ENCODE measurements at regions not wholly inside any gene's neighbourhood (a gene's known extent, or its start where the extent isn't known, plus 50 kb on each side); places are given as distances from the start of the nearest gene placed in this dataset.

- Histone ChIP-seq H3K27ac (ENCODE audit: insufficient read length, low read depth, low read length) (no peak overlapping the region), H3K9me3 (ENCODE audit: control insufficient read depth, low read depth, low read length) (no peaks in the 10 kb centered on the region), H4K20me1 (ENCODE audit: control insufficient read depth, insufficient read depth, insufficient read length) (no peaks in the 10 kb centered on the region), H3K18ac (ENCODE audit: insufficient read length, low read depth, low read length) (no peak overlapping the region), H2BK120ac (ENCODE audit: low read depth, low read length, poor library complexity, severe bottlenecking) (no peak overlapping the region), H2BK5ac (ENCODE audit: insufficient read length, low read length) (no peak overlapping the region), H4K91ac (ENCODE audit: insufficient read length, low read depth, low read length) (no peak overlapping the region), H3K23ac (ENCODE audit: insufficient read length, low read depth, low read length) (no peak overlapping the region), H3K14ac (ENCODE audit: insufficient read depth, low read length) (no peak overlapping the region), H3K27me3 (ENCODE audit: insufficient read depth, low read length) (no peaks in the 10 kb centered on the region), H3K4me2 (ENCODE audit: insufficient read depth, insufficient read length, low read length) (no peak overlapping the region), H3K9ac (ENCODE audit: extremely low read depth, insufficient read length, low read length) (no peak overlapping the region), H3T11ph (ENCODE audit: low read length) (no peak overlapping the region), H3K56ac (ENCODE audit: insufficient read length, low read depth, low read length) (no peak overlapping the region), H2AK5ac (ENCODE audit: insufficient read length, low read length) (no peak overlapping the region), H3K4ac (ENCODE audit: low read depth, low read length) (no peak overlapping the region), H2AFZ (ENCODE audit: low read length) (no peak overlapping the region), H3K79me1 (ENCODE audit: insufficient read depth, low read depth, low read length, poor library complexity, severe bottlenecking) (no peaks in the 10 kb centered on the region), H3K4me1 (ENCODE audit: insufficient read depth, low read length) (no peaks in the 10 kb centered on the region; the same call in 1 of the 2 replicates), H4K8ac (replicated peaks; ENCODE audit: insufficient read length, low read depth, low read length) (no peak overlapping the region), H4K5ac (ENCODE audit: insufficient read length, low read depth, low read length) (peak overlapping the region; percentile 50), H3K23me2 (ENCODE audit: insufficient read length, low read depth, low read length, poor library complexity, severe bottlenecking) (no peaks in the 10 kb centered on the region), H3K79me2 (ENCODE audit: insufficient read depth, low read length) (no peaks in the 10 kb centered on the region; the same call in 1 of the 2 replicates), H2BK12ac (ENCODE audit: insufficient read length, low read depth, low read length) (no peak overlapping the region), H2BK15ac (ENCODE audit: low read depth, low read length) (no peak overlapping the region), H2BK20ac (ENCODE audit: low read depth, low read length, poor library complexity, severe bottlenecking) (no peak overlapping the region)
- peak; percentile 64 for TF ChIP-seq CTCF (conservative IDR thresholded peaks at IDR 0.05)
- no peak overlapping the region for H3K27ac Mint-ChIP-seq
- peaks cover 0 to 23% (median 3%) of the 10 kb centered on the region in 3 experiments; a peak in 5 of 7 replicates for H3K36me3 Mint-ChIP-seq (ENCODE audit: insufficient read depth in 1 of 3, low read depth in 3 of 3)
- no peak overlapping the region for H3K4me3 Mint-ChIP-seq
- WGBS (ENCODE audit: extremely low coverage, insufficient read length, low lambda C conversion rate): no CpG with 5 or more reads among the region's 1 CpG
- no peaks in the 10 kb centered on the region for H3K27me3 Mint-ChIP-seq (ENCODE audit: low read depth)
- peaks cover 11 to 16% of the 10 kb centered on the region in 2 experiments for H3K9me3 Mint-ChIP-seq
- DNase-seq: peak; percentile 35
- H3K4me1 Mint-ChIP-seq: no peaks in the 10 kb centered on the region
Observed at GRCh38 chr6:76275746-76276145, 203.3 kb upstream of the IMPG1 start.

Data from H9 (cell line).